GM12878 (cell line): ENCODE measurements at regions not wholly inside any gene's neighbourhood (a gene's known extent, or its start where the extent isn't known, plus 50 kb on each side); places are given as distances from the start of the nearest gene placed in this dataset.

ENCODE experiments used
- ATAC-seq: fragments of 200-7000 bp; cut with Tn5 transposase; 3 replicates; pipeline ENCODE4 v1.9.1; 2020; ENCODE audit warnings: mild to moderate bottlenecking, moderate library complexity
- BruUV-seq: library from RNA; stranded (reverse); fragments of 400-500 nt; replicated peaks from 2 replicates; lab custom pipeline; 2021; lab: Mats Ljungman, UMichigan
- CTCF ChIA-PET: fragments of 300-600 bp; sonication (Branson Sonifier 250); formaldehyde crosslinking; extraction: SDS; loops from one replicate; lab custom pipeline; 2021; ENCODE audit warnings: inconsistent platforms; lab: Yijun Ruan, JAX
- POLR2A ChIA-PET: fragments of 350-600 bp; formaldehyde crosslinking; extraction: SDS; loops from one replicate; lab custom pipeline; 2021; ENCODE audit warnings: inconsistent platforms; lab: Charles Lee
- RAD21 ChIA-PET: fragments of 300-600 bp; sonication (Branson Sonifier 250); formaldehyde crosslinking; loops from one replicate; lab custom pipeline; 2023; ENCODE audit warnings: antibody characterized with exemption; ENCODE audit not compliant: unreplicated experiment; lab: Charles Lee
- SMC1A ChIA-PET: fragments of 300-600 bp; sonication (Branson Sonifier 250); formaldehyde crosslinking; loops from one replicate; lab custom pipeline; 2023; ENCODE audit not compliant: unreplicated experiment, uncharacterized antibody; lab: Charles Lee
- DNase-seq: peaks from one replicate; pipeline ENCODE4 v3.0.0-alpha.2; 2011; ENCODE audit warnings: low read depth, low spot score
- FAIRE-seq: peaks from 3 replicates; lab custom pipeline; 2011; peaks lifted over from hg19 to GRCh38; lab: Jason Lieb, UNC
- H2AFZ ChIP-seq: 2 replicates; pipeline ENCODE4 v1.6.0; 2011; ENCODE audit warnings: low read depth, low read length, control low read depth; ENCODE audit not compliant: control insufficient read depth
- H3K27ac ChIP-seq: 2 replicates; pipeline ENCODE4 v1.5.1; 2011; ENCODE audit warnings: control low read depth; ENCODE audit not compliant: control insufficient read depth, insufficient read depth
- H3K27me3 ChIP-seq, 2 experiments: replicated peaks in 1 of 2; 2 replicates each; pipeline versions ENCODE4 v1.6.0 to v1.6.1; 2011; ENCODE audit warnings: low read length in 1 of 2; ENCODE audit not compliant: control insufficient read depth in 2 of 2, insufficient read depth in 2 of 2
- H3K36me3 ChIP-seq, 2 experiments: 2 replicates each; pipeline ENCODE4 v1.5.1; 2011; ENCODE audit warnings: low read length in 1 of 2; ENCODE audit not compliant: control insufficient read depth in 2 of 2, insufficient read depth in 2 of 2
- H3K4me1 ChIP-seq: 2 replicates; pipeline ENCODE4 v1.6.1; 2011; ENCODE audit warnings: mild to moderate bottlenecking, low read length, moderate library complexity, mixed read lengths; ENCODE audit not compliant: control insufficient read depth, insufficient read depth
- H3K4me2 ChIP-seq: 2 replicates; pipeline ENCODE4 v1.6.0; 2011; ENCODE audit warnings: control low read depth; ENCODE audit not compliant: control insufficient read depth, insufficient read depth
- H3K4me3 ChIP-seq: fragments of 200-600 bp; sonication (generic); 2 replicates; pipeline ENCODE4 v1.5.1; 2016
- H3K79me2 ChIP-seq: 2 replicates; pipeline ENCODE4 v1.6.0; 2011; ENCODE audit warnings: low read length; ENCODE audit not compliant: control insufficient read depth, insufficient read depth
- H3K9ac ChIP-seq: 2 replicates; pipeline ENCODE4 v1.8.0; 2011; ENCODE audit warnings: low read length, control low read depth, mixed read lengths; ENCODE audit not compliant: control insufficient read depth, insufficient read depth
- H3K9me3 ChIP-seq: replicated peaks from 3 replicates; pipeline ENCODE4 v1.5.1; 2011; ENCODE audit warnings: mild to moderate bottlenecking, low read length; ENCODE audit not compliant: control insufficient read depth, insufficient read depth
- H4K20me1 ChIP-seq: 2 replicates; pipeline ENCODE4 v1.6.0; 2011; ENCODE audit not compliant: control insufficient read depth, insufficient read depth
- CHD1 ChIP-seq: IDR thresholded peaks from 2 replicates; pipeline ENCODE4 v1.6.1; 2012; ENCODE audit warnings: low read depth, low read length, improper control_type of control experiment
- EZH2 ChIP-seq: IDR thresholded peaks from 2 replicates; pipeline ENCODE4 v1.6.1; 2012; ENCODE audit warnings: low read depth, mild to moderate bottlenecking, control low read depth, inconsistent platforms, low read length, borderline replicate concordance; ENCODE audit not compliant: control insufficient read depth
- HDAC2 ChIP-seq: fragments of 200-600 bp; sonication (generic); IDR thresholded peaks from 2 replicates; pipeline ENCODE4 v1.6.1; 2017
- SMARCA5 ChIP-seq: fragments of 450-650 bp; IDR thresholded peaks from 2 replicates; pipeline ENCODE4 v1.6.1; 2017; ENCODE audit warnings: mild to moderate bottlenecking
- SREBF2 ChIP-seq: IDR thresholded peaks from 2 replicates; pipeline ENCODE4 v1.6.1; 2012; ENCODE audit warnings: mild to moderate bottlenecking, low read length
- TBL1XR1 ChIP-seq: IDR thresholded peaks from 2 replicates; pipeline ENCODE4 v1.6.1; 2012; ENCODE audit warnings: low read depth, low read length, improper control_type of control experiment
- YBX1 ChIP-seq: fragments of 450-650 bp; IDR thresholded peaks from 2 replicates; pipeline ENCODE4 v1.6.1; 2016; ENCODE audit warnings: antibody characterized with exemption
- ZNF217 ChIP-seq: fragments of 450-650 bp; IDR thresholded peaks from 2 replicates; pipeline ENCODE4 v1.6.1; 2017; ENCODE audit warnings: antibody characterized with exemption, mild to moderate bottlenecking
- ZNF24 ChIP-seq: fragments of 450-650 bp; IDR thresholded peaks from 2 replicates; pipeline ENCODE4 v1.6.1; 2017; ENCODE audit warnings: antibody characterized with exemption, mild to moderate bottlenecking
- ZNF622 ChIP-seq: fragments of 450-650 bp; IDR thresholded peaks from 2 replicates; pipeline ENCODE4 v1.6.1; 2017; ENCODE audit warnings: mild to moderate bottlenecking, inconsistent platforms
- WGBS: methylation state at CpG from one replicate; pipeline ENCODE4 v1.1.6; 2016; ENCODE audit warnings: low lambda C conversion rate; ENCODE audit not compliant: insufficient replicate concordance, insufficient coverage; ENCODE audit errors: missing lambda C conversion rate; 5-methylcytosine and 5-hydroxymethylcytosine counted together
- in situ Hi-C: fragments of 300-500 bp; cut with MboI; formaldehyde crosslinking; loops from 9 replicates; pipeline ENCODE4 v1.14.3; 2018; ENCODE audit warnings: mixed read lengths
- intact Hi-C: fragments of 100-400 bp; cut with micrococcal nuclease; formaldehyde crosslinking; loops from one replicate; pipeline ENCODE4 v1.14.2; 2022; ENCODE audit not compliant: unreplicated experiment
- TF ChIP-seq, protein P1 (sequence below): IDR thresholded peaks from 2 replicates; pipeline ENCODE4 v1.6.1; 2011; ENCODE audit warnings: low read depth, mild to moderate bottlenecking, low read length, moderate library complexity, borderline replicate concordance; ENCODE audit errors: extremely low read depth
- TF ChIP-seq, protein P2 (sequence below): fragments of 450-650 bp; IDR thresholded peaks from 2 replicates; pipeline ENCODE4 v1.6.1; 2018; ENCODE audit warnings: borderline replicate concordance, mild to moderate bottlenecking; ENCODE audit not compliant: partially characterized antibody
- TF ChIP-seq, protein P3 (sequence below): IDR thresholded peaks from 2 replicates; pipeline ENCODE4 v1.6.1; 2011; ENCODE audit warnings: mild to moderate bottlenecking, low read depth, low read length, moderate library complexity; ENCODE audit not compliant: insufficient replicate concordance

DNA sequence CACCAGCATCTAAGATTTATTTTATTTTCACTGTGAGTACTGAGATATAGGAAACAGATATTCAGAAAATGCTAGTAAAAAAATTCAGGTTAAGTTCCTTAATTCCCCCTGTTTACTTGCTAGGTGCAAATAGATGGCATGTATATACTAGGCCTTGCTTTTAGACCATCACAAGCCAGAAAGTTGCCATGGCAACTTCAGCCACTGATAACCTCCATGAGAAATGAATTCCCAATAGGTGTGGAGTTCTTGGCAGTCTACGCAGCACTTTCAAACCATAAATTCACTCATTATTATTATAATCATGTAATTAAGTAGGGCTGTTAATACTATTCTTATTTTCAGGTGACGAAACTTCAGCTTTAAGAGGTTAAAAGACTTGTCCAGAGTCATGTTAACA, 251.6 kb upstream of the TFAP2D start:
- Histone ChIP-seq H3K27ac (no peak overlapping the region), H4K20me1 (no peaks in the 10 kb centered on the region), H3K9me3 (no peaks in the 10 kb centered on the region), H3K79me2 (no peaks in the 10 kb centered on the region), H2AFZ (no peak overlapping the region), H3K4me1 (no peaks in the 10 kb centered on the region), H3K9ac (no peak overlapping the region), H3K27me3 (no peaks in the 10 kb centered on the region), H3K4me3 (no peak overlapping the region), H3K4me2 (no peak overlapping the region), H3K36me3 (no peaks in the 10 kb centered on the region)
- no peak for TF ChIP-seq YBX1
- TF ChIP-seq SREBF2, result no peak
- no peak for TF ChIP-seq CHD1
- WGBS, result 14% methylated on average over 2 of the region's 2 CpGs
- intact Hi-C loops (no loop called here), in situ Hi-C loops (no loop called here)
- no peak for FAIRE-seq
- SMC1A ChIA-PET, result no interaction called here
- no peak for ATAC-seq
- CTCF ChIA-PET, result no interaction called here
- no peak for DNase-seq
- RAD21 ChIA-PET, result no interaction called here
- no TSS peak for BruUV-seq
- POLR2A ChIA-PET, result no interaction called here

DNA sequence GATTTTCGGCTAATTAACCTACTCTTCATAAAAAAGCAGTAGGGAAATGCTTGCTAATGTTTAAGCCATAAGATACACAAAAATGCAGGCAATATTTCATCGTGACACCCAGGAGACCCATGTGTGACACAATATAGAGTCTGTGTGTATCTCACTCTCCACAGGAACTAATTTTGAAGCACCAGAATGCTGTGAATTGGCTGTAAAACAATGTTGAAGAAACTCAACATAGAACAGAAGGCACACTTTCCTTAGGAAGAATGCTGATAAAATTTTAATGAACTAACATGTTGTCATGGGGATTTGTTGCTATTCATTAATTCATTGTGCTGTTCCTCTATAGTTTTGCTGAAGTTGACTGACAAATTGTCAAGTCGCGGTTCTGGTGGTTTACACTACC, 249.4 kb upstream of the TFAP2D start:
- Histone ChIP-seq H3K9ac (no peak overlapping the region), H3K4me2 (no peak overlapping the region), H4K20me1 (no peaks in the 10 kb centered on the region), H3K27me3 (no peaks in the 10 kb centered on the region), H3K27ac (no peak overlapping the region), H3K4me3 (no peak overlapping the region), H3K36me3 (no peaks in the 10 kb centered on the region), H3K4me1 (no peaks in the 10 kb centered on the region), H3K79me2 (no peaks in the 10 kb centered on the region), H2AFZ (no peak overlapping the region), H3K9me3 (no peaks in the 10 kb centered on the region)
- RAD21 ChIA-PET, result no interaction called here
- DNase-seq, result no peak
- in situ Hi-C loops (no loop called here), intact Hi-C loops (no loop called here)
- 24% methylated on average over 4 of the region's 4 CpGs for WGBS
- no TSS peak for BruUV-seq
- TF ChIP-seq ZNF217, result no peak
- TF ChIP-seq, protein P1, sequence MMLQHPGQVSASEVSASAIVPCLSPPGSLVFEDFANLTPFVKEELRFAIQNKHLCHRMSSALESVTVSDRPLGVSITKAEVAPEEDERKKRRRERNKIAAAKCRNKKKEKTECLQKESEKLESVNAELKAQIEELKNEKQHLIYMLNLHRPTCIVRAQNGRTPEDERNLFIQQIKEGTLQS, result no peak
- TF ChIP-seq TBL1XR1, result no peak
- no peak for TF ChIP-seq HDAC2
- TF ChIP-seq ZNF24, result no peak
- TF ChIP-seq, protein P2, sequence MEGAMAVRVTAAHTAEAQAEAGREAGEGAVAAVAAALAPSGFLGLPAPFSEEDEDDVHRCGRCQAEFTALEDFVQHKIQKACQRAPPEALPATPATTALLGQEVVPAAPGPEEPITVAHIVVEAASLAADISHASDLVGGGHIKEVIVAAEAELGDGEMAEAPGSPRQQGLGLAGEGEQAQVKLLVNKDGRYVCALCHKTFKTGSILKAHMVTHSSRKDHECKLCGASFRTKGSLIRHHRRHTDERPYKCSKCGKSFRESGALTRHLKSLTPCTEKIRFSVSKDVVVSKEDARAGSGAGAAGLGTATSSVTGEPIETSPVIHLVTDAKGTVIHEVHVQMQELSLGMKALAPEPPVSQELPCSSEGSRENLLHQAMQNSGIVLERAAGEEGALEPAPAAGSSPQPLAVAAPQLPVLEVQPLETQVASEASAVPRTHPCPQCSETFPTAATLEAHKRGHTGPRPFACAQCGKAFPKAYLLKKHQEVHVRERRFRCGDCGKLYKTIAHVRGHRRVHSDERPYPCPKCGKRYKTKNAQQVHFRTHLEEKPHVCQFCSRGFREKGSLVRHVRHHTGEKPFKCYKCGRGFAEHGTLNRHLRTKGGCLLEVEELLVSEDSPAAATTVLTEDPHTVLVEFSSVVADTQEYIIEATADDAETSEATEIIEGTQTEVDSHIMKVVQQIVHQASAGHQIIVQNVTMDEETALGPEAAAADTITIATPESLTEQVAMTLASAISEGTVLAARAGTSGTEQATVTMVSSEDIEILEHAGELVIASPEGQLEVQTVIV, result no peak
- TF ChIP-seq EZH2, result no peak
- TF ChIP-seq, protein P3, sequence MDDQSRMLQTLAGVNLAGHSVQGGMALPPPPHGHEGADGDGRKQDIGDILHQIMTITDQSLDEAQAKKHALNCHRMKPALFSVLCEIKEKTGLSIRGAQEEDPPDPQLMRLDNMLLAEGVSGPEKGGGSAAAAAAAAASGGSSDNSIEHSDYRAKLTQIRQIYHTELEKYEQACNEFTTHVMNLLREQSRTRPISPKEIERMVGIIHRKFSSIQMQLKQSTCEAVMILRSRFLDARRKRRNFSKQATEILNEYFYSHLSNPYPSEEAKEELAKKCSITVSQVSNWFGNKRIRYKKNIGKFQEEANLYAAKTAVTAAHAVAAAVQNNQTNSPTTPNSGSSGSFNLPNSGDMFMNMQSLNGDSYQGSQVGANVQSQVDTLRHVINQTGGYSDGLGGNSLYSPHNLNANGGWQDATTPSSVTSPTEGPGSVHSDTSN, result no peak
- TF ChIP-seq SMARCA5, result no peak
- TF ChIP-seq ZNF622, result no peak
- POLR2A ChIA-PET, result no interaction called here
- no peak for ATAC-seq
- SMC1A ChIA-PET, result no interaction called here
- no peak for FAIRE-seq
- CTCF ChIA-PET, result no interaction called here
